Tibial nerve (tissue), 4 donors: ENCODE measurements at regions not wholly inside any gene's neighbourhood (a gene's known extent, or its start where the extent isn't known, plus 50 kb on each side); places are given as distances from the start of the nearest gene placed in this dataset.

Experiments used
- DNase-seq, 2 donors: peaks; one replicate each; pipeline ENCODE4 v3.0.0-alpha.2; 2019; ENCODE audit warnings: low spot score in 2 of 2
- H3K27ac ChIP-seq, 4 donors: fragments of 200-600 bp; sonication (generic) in 3 of 4; one replicate each; pipeline ENCODE4 v1.5.1; 2017 to 2019; ENCODE audit warnings: mild to moderate bottlenecking in 1 of 4
- H3K27me3 ChIP-seq, 2 donors: fragments of 200-600 bp; sonication (generic) in 1 of 2; one replicate each; pipeline versions ENCODE4 v1.5.1 to v1.6.0; 2017 to 2019
- H3K36me3 ChIP-seq, 3 donors: fragments of 200-600 bp; sonication (generic); one replicate each; pipeline ENCODE4 v1.5.1; 2018 to 2019
- H3K4me1 ChIP-seq, 4 donors: fragments of 200-600 bp; sonication (generic) in 3 of 4; one replicate each; pipeline ENCODE4 v1.5.1; 2017 to 2019
- H3K4me3 ChIP-seq, 4 donors: fragments of 200-600 bp; sonication (generic) in 3 of 4; one replicate each; pipeline ENCODE4 v1.5.1; 2017 to 2019; ENCODE audit warnings: mild to moderate bottlenecking in 1 of 4, moderate library complexity in 1 of 4
- H3K9me3 ChIP-seq, 4 donors: fragments of 200-600 bp; sonication (generic) in 3 of 4; one replicate each; pipeline ENCODE4 v1.5.1; 2017 to 2019
- EP300 ChIP-seq, 2 donors: sonication (generic); formaldehyde crosslinking; IDR thresholded peaks; one replicate each; pipeline ENCODE4 v1.6.1; 2017; ENCODE audit warnings: antibody characterized with exemption in 2 of 2, mild to moderate bottlenecking in 1 of 2
- POLR2A ChIP-seq, 2 donors: fragments of 450-650 bp; IDR thresholded peaks; one replicate each; pipeline ENCODE4 v1.6.1; 2017; ENCODE audit warnings: antibody characterized with exemption in 2 of 2, mild to moderate bottlenecking in 2 of 2, moderate library complexity in 2 of 2
- WGBS, 2 donors: methylation state at CpG; one replicate each; pipeline ENCODE4 v1.1.5; 2018; 5-methylcytosine and 5-hydroxymethylcytosine counted together
- TF ChIP-seq, protein P1 (sequence below), 5 experiments: fragments of 200-600 bp in 3 of 5; fragments of 450-650 bp in 2 of 5; sonication (generic) in 3 of 5; IDR thresholded peaks; one replicate each; pipeline ENCODE4 v1.5.1; 2016 to 2019; ENCODE audit warnings: antibody characterized with exemption in 5 of 5, mild to moderate bottlenecking in 3 of 5, moderate library complexity in 2 of 5

GRCh38 chr20:60224914-60225313 lies 266.7 kb downstream of the CDH26 start:
- peaks cover 0 to 1% (median 0%) of the 10 kb centered on the region in 4 donors for H3K9me3 ChIP-seq
- no peaks in the 10 kb centered on the region for H3K36me3 ChIP-seq
- H3K4me1 ChIP-seq, result no peaks in the 10 kb centered on the region
- no peaks in the 10 kb centered on the region for H3K27me3 ChIP-seq
- H3K4me3 ChIP-seq, result no peak overlapping the region
- DNase-seq, result no peak
- H3K27ac ChIP-seq, result no peak overlapping the region
- WGBS, 2 donors, result 91 to 97% methylated on average over 3 of the region's 3 CpGs
- no peak for TF ChIP-seq POLR2A (IDR thresholded peaks at IDR 0.05)
- TF ChIP-seq EP300 (IDR thresholded peaks at IDR 0.05), result no peak
- TF ChIP-seq, protein P1, sequence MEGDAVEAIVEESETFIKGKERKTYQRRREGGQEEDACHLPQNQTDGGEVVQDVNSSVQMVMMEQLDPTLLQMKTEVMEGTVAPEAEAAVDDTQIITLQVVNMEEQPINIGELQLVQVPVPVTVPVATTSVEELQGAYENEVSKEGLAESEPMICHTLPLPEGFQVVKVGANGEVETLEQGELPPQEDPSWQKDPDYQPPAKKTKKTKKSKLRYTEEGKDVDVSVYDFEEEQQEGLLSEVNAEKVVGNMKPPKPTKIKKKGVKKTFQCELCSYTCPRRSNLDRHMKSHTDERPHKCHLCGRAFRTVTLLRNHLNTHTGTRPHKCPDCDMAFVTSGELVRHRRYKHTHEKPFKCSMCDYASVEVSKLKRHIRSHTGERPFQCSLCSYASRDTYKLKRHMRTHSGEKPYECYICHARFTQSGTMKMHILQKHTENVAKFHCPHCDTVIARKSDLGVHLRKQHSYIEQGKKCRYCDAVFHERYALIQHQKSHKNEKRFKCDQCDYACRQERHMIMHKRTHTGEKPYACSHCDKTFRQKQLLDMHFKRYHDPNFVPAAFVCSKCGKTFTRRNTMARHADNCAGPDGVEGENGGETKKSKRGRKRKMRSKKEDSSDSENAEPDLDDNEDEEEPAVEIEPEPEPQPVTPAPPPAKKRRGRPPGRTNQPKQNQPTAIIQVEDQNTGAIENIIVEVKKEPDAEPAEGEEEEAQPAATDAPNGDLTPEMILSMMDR (IDR thresholded peaks at IDR 0.05), result no peak

DNA sequence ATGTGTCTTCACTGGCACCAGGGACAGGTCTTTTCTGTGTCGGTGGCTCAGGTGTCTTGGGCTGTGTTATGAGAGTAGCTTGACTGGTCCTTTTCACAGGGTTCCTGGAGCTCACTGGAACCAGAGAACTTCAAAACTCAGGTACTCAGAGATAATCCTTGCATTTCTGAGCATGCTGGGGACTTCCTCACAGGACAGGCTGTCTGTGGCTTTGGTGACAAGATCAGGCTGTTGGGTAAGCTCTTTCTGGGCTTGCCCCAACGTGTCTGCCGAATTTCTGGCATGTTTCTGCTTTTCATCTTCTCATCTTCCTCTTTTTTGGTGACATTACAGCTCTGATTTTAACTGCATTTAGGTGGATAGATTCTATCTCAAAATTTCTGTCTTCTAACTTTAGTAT lies 270.0 kb downstream of the CDH26 start:
- Histone ChIP-seq H3K9me3 (peaks cover 0 to 5% (median 0%) of the 10 kb centered on the region in 4 donors), H3K4me1 (no peaks in the 10 kb centered on the region), H3K27me3 (no peaks in the 10 kb centered on the region), H3K27ac (no peak overlapping the region), H3K4me3 (no peak overlapping the region), H3K36me3 (peaks cover 0 to 8% (median 0%) of the 10 kb centered on the region in 3 donors)
- TF ChIP-seq EP300 (IDR thresholded peaks at IDR 0.05) (no peak), POLR2A (IDR thresholded peaks at IDR 0.05) (no peak)
- TF ChIP-seq, protein P1 (IDR thresholded peaks at IDR 0.05), result no peak
- 67 to 75% methylated on average over 3 of the region's 3 CpGs for WGBS, 2 donors
- no peak for DNase-seq

GRCh38 chr20:60232380-60232779 lies 274.2 kb downstream of the CDH26 start:
- H3K4me1 ChIP-seq, result no peaks in the 10 kb centered on the region
- H3K27me3 ChIP-seq, result no peaks in the 10 kb centered on the region
- no peak for DNase-seq
- no peak overlapping the region for H3K27ac ChIP-seq
- WGBS, 2 donors, result 87 to 92% methylated on average over 4 of the region's 4 CpGs
- peaks cover 0 to 8% (median 0%) of the 10 kb centered on the region in 3 donors for H3K36me3 ChIP-seq
- H3K4me3 ChIP-seq, result no peak overlapping the region
- TF ChIP-seq EP300 (IDR thresholded peaks at IDR 0.05) (no peak), POLR2A (IDR thresholded peaks at IDR 0.05) (no peak)
- TF ChIP-seq, protein P1 (IDR thresholded peaks at IDR 0.05), result no peak
- H3K9me3 ChIP-seq, result peaks cover 0 to 5% (median 0%) of the 10 kb centered on the region in 4 donors

GRCh38 chr20:60233018-60233630 lies 274.9 kb downstream of the CDH26 start:
- H3K36me3 ChIP-seq, result peaks cover 0 to 12% (median 0%) of the 10 kb centered on the region in 3 donors
- TF ChIP-seq, protein P1 (IDR thresholded peaks at IDR 0.05), result no peak
- no peak for TF ChIP-seq POLR2A (IDR thresholded peaks at IDR 0.05)
- TF ChIP-seq EP300 (IDR thresholded peaks at IDR 0.05), result no peak
- peaks cover 0 to 5% (median 0%) of the 10 kb centered on the region in 4 donors for H3K9me3 ChIP-seq
- no peak overlapping the region for H3K27ac ChIP-seq
- no peak overlapping the region for H3K4me3 ChIP-seq
- DNase-seq, result no peak
- H3K4me1 ChIP-seq, result no peaks in the 10 kb centered on the region
- 55 to 65% methylated on average over 3 of the region's 3 CpGs for WGBS, 2 donors
- no peaks in the 10 kb centered on the region for H3K27me3 ChIP-seq

- no peak overlapping the region for H3K27ac ChIP-seq
- no peaks in the 10 kb centered on the region for H3K4me1 ChIP-seq
- H3K4me3 ChIP-seq, result no peak overlapping the region
- TF ChIP-seq EP300 (IDR thresholded peaks at IDR 0.05), result no peak
- TF ChIP-seq, protein P1 (IDR thresholded peaks at IDR 0.05), result no peak
- TF ChIP-seq POLR2A (IDR thresholded peaks at IDR 0.05), result no peak
- H3K27me3 ChIP-seq, result no peaks in the 10 kb centered on the region
- peaks cover 0 to 13% (median 0%) of the 10 kb centered on the region in 3 donors for H3K36me3 ChIP-seq
- no peaks in the 10 kb centered on the region for H3K9me3 ChIP-seq
- no peak for DNase-seq
- whole genome bisulfite sequencing, 2 donors, result 71 to 82% methylated on average over 1 of the region's 1 CpG
These were observed 278.4 kb downstream of the CDH26 start for GRCh38 chr20:60236613-60237012.
